WTC11 (cell line): ENCODE measurements at regions not wholly inside any gene's neighbourhood (a gene's known extent, or its start where the extent isn't known, plus 50 kb on each side); places are given as distances from the start of the nearest gene placed in this dataset.

Source experiments
- ATAC-seq: fragments of 200-7000 bp; cut with Tn5 transposase; 2 replicates; pipeline ENCODE4 v1.10.0; 2021; ENCODE audit warnings: mild to moderate bottlenecking, moderate library complexity
- CTCF ChIA-PET: fragments of 300-600 bp; sonication (Branson Sonifier 250); formaldehyde crosslinking; loops from one replicate; lab custom pipeline; 2021; ENCODE audit warnings: antibody characterized with exemption; lab: Charles Lee
- POLR2A ChIA-PET: fragments of 350-600 bp; sonication (Branson Sonifier 250); formaldehyde crosslinking; loops from one replicate; lab custom pipeline; 2021; ENCODE audit warnings: antibody characterized with exemption; lab: Charles Lee
- DNase-seq: peaks from one replicate; pipeline ENCODE4 v3.0.0; 2021; ENCODE audit warnings: low spot score
- H3K27ac Mint-ChIP-seq: 2 replicates; pipeline ENCODE4 v1.8.0; 2021; ENCODE audit warnings: mixed read lengths
- H3K27me3 Mint-ChIP-seq: 2 replicates; pipeline ENCODE4 v1.8.0; 2021; ENCODE audit warnings: low read depth, mild to moderate bottlenecking, moderate library complexity, mixed read lengths
- H3K36me3 Mint-ChIP-seq: 2 replicates; pipeline ENCODE4 v1.8.0; 2021; ENCODE audit warnings: mixed read lengths
- H3K4me1 Mint-ChIP-seq: 2 replicates; pipeline ENCODE4 v1.8.0; 2022; ENCODE audit warnings: mixed read lengths
- H3K4me3 Mint-ChIP-seq: 2 replicates; pipeline ENCODE4 v1.8.0; 2021; ENCODE audit warnings: mild to moderate bottlenecking, moderate library complexity, mixed read lengths
- H3K9me3 Mint-ChIP-seq: 2 replicates; pipeline ENCODE4 v1.8.0; 2021; ENCODE audit warnings: mixed read lengths
- ELF4 ChIP-seq: sonication (generic); formaldehyde crosslinking; IDR thresholded peaks from 2 replicates; pipeline ENCODE4 v1.8.1; 2022; ENCODE audit warnings: low read depth, mild to moderate bottlenecking, moderate library complexity, missing genetic modification reagents
- EMX1 ChIP-seq: fragments of 250-450 bp; sonication (Bioruptor Pico); IDR thresholded peaks from 2 replicates; pipeline ENCODE4 v1.8.0; 2021; ENCODE audit warnings: mild to moderate bottlenecking
- MXD4 ChIP-seq: fragments of 250-450 bp; sonication (Bioruptor Pico); IDR thresholded peaks from 2 replicates; pipeline ENCODE4 v1.8.0; 2021; ENCODE audit warnings: mild to moderate bottlenecking, moderate library complexity, borderline replicate concordance
- NFATC4 ChIP-seq: fragments of 250-450 bp; sonication (Bioruptor Pico); IDR thresholded peaks from 2 replicates; pipeline ENCODE4 v1.9.0; 2021; ENCODE audit warnings: mild to moderate bottlenecking
- NFE2L1 ChIP-seq: sonication (generic); formaldehyde crosslinking; IDR thresholded peaks from 2 replicates; pipeline ENCODE4 v1.8.1; 2023; ENCODE audit warnings: missing genetic modification reagents
- NR1H2 ChIP-seq: sonication (generic); formaldehyde crosslinking; IDR thresholded peaks from 2 replicates; pipeline ENCODE4 v1.9.0; 2021; ENCODE audit warnings: mild to moderate bottlenecking, moderate library complexity, missing genetic modification reagents
- PRRX2 ChIP-seq: fragments of 250-450 bp; sonication (Bioruptor Pico); IDR thresholded peaks from 2 replicates; pipeline ENCODE4 v1.8.0; 2021; ENCODE audit warnings: mild to moderate bottlenecking
- SMAD4 ChIP-seq: sonication (generic); formaldehyde crosslinking; IDR thresholded peaks from 2 replicates; pipeline ENCODE4 v1.8.0; 2022; ENCODE audit warnings: mild to moderate bottlenecking, missing genetic modification reagents
- SOX15 ChIP-seq: fragments of 250-450 bp; sonication (Bioruptor Pico); IDR thresholded peaks from 2 replicates; pipeline ENCODE4 v1.9.0; 2021; ENCODE audit warnings: mild to moderate bottlenecking
- TEAD4 ChIP-seq: sonication (generic); formaldehyde crosslinking; IDR thresholded peaks from 2 replicates; pipeline ENCODE4 v1.8.0; 2022; ENCODE audit warnings: mild to moderate bottlenecking, missing genetic modification reagents
- ZNF317 ChIP-seq: sonication (generic); formaldehyde crosslinking; IDR thresholded peaks from 2 replicates; pipeline ENCODE4 v1.8.1; 2023; ENCODE audit warnings: low read depth, mild to moderate bottlenecking, moderate library complexity, missing genetic modification reagents, borderline replicate concordance
- ZNF396 ChIP-seq: fragments of 250-450 bp; sonication (Bioruptor Pico); IDR thresholded peaks from 2 replicates; pipeline ENCODE4 v1.8.0; 2021; ENCODE audit warnings: mild to moderate bottlenecking, moderate library complexity, borderline replicate concordance
- ZNF423 ChIP-seq: fragments of 250-450 bp; sonication (Bioruptor Pico); IDR thresholded peaks from 2 replicates; pipeline ENCODE4 v2.1.2; 2022; ENCODE audit warnings: mild to moderate bottlenecking, moderate library complexity
- TF ChIP-seq, protein P1 (sequence below): sonication (generic); formaldehyde crosslinking; IDR thresholded peaks from 2 replicates; pipeline ENCODE4 v1.8.0; 2023; ENCODE audit warnings: missing genetic modification reagents, mild to moderate bottlenecking, borderline replicate concordance
- TF ChIP-seq, protein P2 (sequence below): sonication (generic); formaldehyde crosslinking; conservative IDR thresholded peaks from 2 replicates; pipeline ENCODE4 v1.8.1; 2023; ENCODE audit warnings: mild to moderate bottlenecking, low read depth, missing genetic modification reagents, moderate library complexity
- TF ChIP-seq, protein P3 (sequence below): sonication (generic); formaldehyde crosslinking; IDR thresholded peaks from 2 replicates; pipeline ENCODE4 v1.8.1; 2022; ENCODE audit warnings: low read depth, mild to moderate bottlenecking, moderate library complexity, missing genetic modification reagents, borderline replicate concordance
- TF ChIP-seq, protein P4 (sequence below): fragments of 250-450 bp; sonication (Bioruptor Pico); IDR thresholded peaks from 2 replicates; pipeline ENCODE4 v1.9.0; 2021; ENCODE audit warnings: moderate library complexity, mild to moderate bottlenecking, inconsistent platforms, borderline replicate concordance
- TF ChIP-seq, protein P5 (sequence below): sonication (generic); formaldehyde crosslinking; conservative IDR thresholded peaks from 2 replicates; pipeline ENCODE4 v1.8.1; 2022; ENCODE audit warnings: mild to moderate bottlenecking, missing genetic modification reagents

DNA sequence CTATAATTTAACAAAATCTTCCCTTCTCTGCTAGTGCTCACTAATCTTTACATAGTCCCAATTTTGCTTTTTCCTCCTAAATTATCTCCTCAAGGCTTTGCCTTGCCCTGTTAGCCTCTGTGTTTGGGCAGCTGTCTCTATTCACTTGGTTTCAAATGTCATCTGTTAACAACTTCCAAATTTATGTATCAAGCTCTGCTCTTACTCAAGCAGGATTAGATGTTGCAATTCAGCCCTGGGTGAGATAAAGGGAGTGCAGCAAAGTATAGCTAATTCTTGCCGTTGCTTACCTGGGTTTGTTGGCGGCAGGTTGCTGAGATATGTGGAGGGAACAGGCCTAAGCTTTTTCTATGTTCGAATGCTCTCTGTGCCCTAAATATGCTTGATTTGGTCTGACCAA lies 483.8 kb downstream of the DMAC1 start (continued):
- TF ChIP-seq, protein P1, sequence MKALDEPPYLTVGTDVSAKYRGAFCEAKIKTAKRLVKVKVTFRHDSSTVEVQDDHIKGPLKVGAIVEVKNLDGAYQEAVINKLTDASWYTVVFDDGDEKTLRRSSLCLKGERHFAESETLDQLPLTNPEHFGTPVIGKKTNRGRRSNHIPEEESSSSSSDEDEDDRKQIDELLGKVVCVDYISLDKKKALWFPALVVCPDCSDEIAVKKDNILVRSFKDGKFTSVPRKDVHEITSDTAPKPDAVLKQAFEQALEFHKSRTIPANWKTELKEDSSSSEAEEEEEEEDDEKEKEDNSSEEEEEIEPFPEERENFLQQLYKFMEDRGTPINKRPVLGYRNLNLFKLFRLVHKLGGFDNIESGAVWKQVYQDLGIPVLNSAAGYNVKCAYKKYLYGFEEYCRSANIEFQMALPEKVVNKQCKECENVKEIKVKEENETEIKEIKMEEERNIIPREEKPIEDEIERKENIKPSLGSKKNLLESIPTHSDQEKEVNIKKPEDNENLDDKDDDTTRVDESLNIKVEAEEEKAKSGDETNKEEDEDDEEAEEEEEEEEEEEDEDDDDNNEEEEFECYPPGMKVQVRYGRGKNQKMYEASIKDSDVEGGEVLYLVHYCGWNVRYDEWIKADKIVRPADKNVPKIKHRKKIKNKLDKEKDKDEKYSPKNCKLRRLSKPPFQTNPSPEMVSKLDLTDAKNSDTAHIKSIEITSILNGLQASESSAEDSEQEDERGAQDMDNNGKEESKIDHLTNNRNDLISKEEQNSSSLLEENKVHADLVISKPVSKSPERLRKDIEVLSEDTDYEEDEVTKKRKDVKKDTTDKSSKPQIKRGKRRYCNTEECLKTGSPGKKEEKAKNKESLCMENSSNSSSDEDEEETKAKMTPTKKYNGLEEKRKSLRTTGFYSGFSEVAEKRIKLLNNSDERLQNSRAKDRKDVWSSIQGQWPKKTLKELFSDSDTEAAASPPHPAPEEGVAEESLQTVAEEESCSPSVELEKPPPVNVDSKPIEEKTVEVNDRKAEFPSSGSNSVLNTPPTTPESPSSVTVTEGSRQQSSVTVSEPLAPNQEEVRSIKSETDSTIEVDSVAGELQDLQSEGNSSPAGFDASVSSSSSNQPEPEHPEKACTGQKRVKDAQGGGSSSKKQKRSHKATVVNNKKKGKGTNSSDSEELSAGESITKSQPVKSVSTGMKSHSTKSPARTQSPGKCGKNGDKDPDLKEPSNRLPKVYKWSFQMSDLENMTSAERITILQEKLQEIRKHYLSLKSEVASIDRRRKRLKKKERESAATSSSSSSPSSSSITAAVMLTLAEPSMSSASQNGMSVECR (CRISPR knock-in tag), result no peak
- TF ChIP-seq EMX1 (CRISPR knock-in tag) (no peak), NFATC4 (no peak), PRRX2 (CRISPR knock-in tag) (no peak), ZNF317 (CRISPR knock-in tag) (no peak), ELF4 (no peak), MXD4 (CRISPR knock-in tag) (no peak), ZNF423 (CRISPR knock-in tag) (no peak), TEAD4 (CRISPR knock-in tag) (no peak)
- TF ChIP-seq, protein P2, sequence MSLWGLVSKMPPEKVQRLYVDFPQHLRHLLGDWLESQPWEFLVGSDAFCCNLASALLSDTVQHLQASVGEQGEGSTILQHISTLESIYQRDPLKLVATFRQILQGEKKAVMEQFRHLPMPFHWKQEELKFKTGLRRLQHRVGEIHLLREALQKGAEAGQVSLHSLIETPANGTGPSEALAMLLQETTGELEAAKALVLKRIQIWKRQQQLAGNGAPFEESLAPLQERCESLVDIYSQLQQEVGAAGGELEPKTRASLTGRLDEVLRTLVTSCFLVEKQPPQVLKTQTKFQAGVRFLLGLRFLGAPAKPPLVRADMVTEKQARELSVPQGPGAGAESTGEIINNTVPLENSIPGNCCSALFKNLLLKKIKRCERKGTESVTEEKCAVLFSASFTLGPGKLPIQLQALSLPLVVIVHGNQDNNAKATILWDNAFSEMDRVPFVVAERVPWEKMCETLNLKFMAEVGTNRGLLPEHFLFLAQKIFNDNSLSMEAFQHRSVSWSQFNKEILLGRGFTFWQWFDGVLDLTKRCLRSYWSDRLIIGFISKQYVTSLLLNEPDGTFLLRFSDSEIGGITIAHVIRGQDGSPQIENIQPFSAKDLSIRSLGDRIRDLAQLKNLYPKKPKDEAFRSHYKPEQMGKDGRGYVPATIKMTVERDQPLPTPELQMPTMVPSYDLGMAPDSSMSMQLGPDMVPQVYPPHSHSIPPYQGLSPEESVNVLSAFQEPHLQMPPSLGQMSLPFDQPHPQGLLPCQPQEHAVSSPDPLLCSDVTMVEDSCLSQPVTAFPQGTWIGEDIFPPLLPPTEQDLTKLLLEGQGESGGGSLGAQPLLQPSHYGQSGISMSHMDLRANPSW (CRISPR knock-in tag), result no peak
- TF ChIP-seq, protein P3, sequence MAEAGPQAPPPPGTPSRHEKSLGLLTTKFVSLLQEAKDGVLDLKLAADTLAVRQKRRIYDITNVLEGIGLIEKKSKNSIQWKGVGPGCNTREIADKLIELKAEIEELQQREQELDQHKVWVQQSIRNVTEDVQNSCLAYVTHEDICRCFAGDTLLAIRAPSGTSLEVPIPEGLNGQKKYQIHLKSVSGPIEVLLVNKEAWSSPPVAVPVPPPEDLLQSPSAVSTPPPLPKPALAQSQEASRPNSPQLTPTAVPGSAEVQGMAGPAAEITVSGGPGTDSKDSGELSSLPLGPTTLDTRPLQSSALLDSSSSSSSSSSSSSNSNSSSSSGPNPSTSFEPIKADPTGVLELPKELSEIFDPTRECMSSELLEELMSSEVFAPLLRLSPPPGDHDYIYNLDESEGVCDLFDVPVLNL (CRISPR knock-in tag), result no peak
- TF ChIP-seq, protein P4, sequence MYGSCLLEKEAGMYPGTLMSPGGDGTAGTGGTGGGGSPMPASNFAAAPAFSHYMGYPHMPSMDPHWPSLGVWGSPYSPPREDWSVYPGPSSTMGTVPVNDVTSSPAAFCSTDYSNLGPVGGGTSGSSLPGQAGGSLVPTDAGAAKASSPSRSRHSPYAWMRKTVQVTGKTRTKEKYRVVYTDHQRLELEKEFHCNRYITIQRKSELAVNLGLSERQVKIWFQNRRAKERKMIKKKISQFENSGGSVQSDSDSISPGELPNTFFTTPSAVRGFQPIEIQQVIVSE (CRISPR knock-in tag), result no peak

DNA sequence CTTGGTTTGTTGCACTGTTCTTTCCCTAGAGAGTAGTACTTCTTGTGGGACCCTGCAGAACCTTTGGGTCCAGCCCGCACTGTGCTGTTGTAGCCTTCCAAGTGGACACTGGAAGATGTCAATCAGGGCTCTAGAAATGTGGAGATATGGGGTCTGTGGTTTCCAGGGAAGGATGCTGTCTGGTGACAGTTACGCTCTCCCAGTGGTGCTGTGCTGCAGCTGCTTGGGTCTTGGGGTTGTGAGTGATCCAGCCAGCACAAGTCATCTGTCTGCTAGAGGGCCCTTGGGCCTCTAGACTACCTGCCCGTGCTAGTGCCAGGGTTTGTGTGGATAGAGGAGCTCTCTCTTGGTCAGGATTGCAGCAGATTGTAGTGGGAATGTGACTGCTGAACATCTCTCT lies 484.5 kb downstream of the DMAC1 start:
- ChIA-PET POLR2A (interaction anchor here (0.6 kb wide), 1 partner anchor 32 kb away, joined by 3 read pairs; no protein-coding TSS in a partner anchor), CTCF (interaction anchor here (1.3 kb wide), 1 partner anchor 81 kb away, joined by 3 read pairs; no protein-coding TSS in a partner anchor)
- TF ChIP-seq, protein P3 (CRISPR knock-in tag), result no peak
- no peak for TF ChIP-seq PRRX2 (CRISPR knock-in tag)
- Mint-ChIP-seq H3K36me3 (peaks cover 33% of the 10 kb centered on the region), H3K4me1 (peaks cover 17% of the 10 kb centered on the region), H3K27ac (no peak overlapping the region), H3K9me3 (peaks cover 37% of the 10 kb centered on the region), H3K4me3 (no peak overlapping the region), H3K27me3 (no peaks in the 10 kb centered on the region; the same call in none of the 2 replicates)
- no peak for ATAC-seq
- DNase-seq, result no peak

DNA sequence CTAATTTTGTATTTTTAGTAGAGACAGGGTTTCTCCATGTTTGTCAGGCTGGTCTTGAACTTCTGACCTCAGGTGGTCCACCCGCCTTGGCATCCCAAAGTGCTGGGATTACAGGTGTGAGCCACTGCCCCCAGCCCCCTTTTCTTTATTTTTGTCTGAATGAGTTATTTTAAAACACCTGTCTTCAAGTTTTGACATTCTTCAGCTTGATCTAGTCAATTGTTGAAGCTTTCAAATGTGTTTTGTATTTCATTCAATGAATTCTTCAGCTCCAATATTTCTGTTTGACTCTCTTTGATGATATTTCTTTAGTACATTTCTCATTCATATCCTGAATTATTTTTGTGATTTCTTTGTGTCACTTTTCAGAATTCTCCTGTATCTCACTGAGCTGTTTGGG lies 486.2 kb downstream of the DMAC1 start:
- H3K27me3 Mint-ChIP-seq, result no peaks in the 10 kb centered on the region; the same call in none of the 2 replicates
- ATAC-seq (no peak), DNase-seq (no peak)
- H3K9me3 Mint-ChIP-seq, result peaks cover 54% of the 10 kb centered on the region
- no peak overlapping the region for H3K27ac Mint-ChIP-seq
- ChIA-PET CTCF (no interaction called here), POLR2A (no interaction called here)
- peaks cover 50% of the 10 kb centered on the region for H3K36me3 Mint-ChIP-seq
- peaks cover 17% of the 10 kb centered on the region for H3K4me1 Mint-ChIP-seq
- no peak overlapping the region for H3K4me3 Mint-ChIP-seq
- TF ChIP-seq, protein P5, sequence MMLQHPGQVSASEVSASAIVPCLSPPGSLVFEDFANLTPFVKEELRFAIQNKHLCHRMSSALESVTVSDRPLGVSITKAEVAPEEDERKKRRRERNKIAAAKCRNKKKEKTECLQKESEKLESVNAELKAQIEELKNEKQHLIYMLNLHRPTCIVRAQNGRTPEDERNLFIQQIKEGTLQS (CRISPR knock-in tag), result no peak
- TF ChIP-seq ZNF396 (CRISPR knock-in tag) (no peak), SMAD4 (CRISPR knock-in tag) (no peak), SOX15 (no peak), NFE2L1 (CRISPR knock-in tag) (no peak), NR1H2 (CRISPR knock-in tag) (no peak)
- TF ChIP-seq, protein P1 (CRISPR knock-in tag), result no peak
